HG03025 (cell line): ENCODE measurements at regions not wholly inside any gene's neighbourhood (a gene's known extent, or its start where the extent isn't known, plus 50 kb on each side); places are given as distances from the start of the nearest gene placed in this dataset.
"Not testable (repeated sequence)": the region's sequence is repeated elsewhere in the genome, so short reads cannot be mapped to it uniquely, and the experiment has no call there.

ENCODE experiments used
- ATAC-seq: cut with Tn5 transposase; IDR thresholded peaks from one replicate; pipeline ENCODE4 v1.9.1; 2021; ENCODE audit warnings: mild to moderate bottlenecking, moderate library complexity; ENCODE audit not compliant: unreplicated experiment, low FRiP score

DNA sequence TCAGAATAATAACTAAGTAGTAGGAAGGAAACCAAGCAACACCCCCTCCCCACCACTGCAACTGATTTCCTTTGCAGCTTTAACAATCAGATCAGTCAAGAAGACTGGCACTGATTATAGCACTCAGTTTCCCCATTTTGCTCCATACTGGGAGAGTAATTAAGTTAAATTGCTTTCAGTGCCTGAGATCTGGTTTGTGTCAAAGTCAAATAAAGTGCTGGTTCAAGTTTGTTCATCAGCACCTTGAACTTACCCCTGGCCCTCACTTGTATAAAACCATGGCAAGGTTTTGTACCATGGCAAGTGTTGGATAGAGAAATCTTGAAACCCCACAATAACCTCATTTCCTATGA lies 290.2 kb upstream of the SEMA6A start:
- ATAC-seq, result no peak

DNA sequence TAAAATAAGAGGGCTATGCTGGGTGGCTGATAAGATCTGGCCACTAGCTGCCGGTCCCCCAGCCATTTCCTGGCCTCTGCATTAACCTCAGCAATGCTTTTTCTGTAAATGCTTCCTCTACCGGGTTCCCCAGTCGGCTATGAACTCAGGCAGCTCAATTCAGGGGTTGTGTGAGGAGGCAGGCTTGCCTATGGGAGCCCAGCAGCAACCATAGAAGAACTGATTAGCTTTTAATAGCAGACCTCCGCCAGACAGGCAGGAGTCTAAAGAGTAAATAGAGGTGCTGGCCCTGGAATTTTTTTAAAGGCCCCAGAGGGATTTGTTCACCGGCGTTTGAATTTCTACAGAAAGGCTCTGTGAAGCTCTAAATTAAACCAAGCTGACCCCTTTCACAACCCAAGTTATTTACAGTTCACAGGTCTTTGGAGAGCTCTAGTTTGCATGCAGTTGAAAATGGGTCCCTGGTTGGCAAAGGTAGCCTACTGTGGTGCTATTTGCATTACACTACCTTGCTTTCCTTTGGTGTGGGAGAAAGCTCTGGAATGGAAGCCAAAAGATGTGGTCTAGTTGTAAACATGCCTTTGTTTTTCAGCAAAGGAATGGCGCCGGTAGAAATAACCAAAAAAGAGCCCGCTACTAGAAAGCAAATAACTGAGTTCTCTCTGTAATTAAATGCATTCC lies 289.7 kb upstream of the SEMA6A start:
- no peak for ATAC-seq

DNA sequence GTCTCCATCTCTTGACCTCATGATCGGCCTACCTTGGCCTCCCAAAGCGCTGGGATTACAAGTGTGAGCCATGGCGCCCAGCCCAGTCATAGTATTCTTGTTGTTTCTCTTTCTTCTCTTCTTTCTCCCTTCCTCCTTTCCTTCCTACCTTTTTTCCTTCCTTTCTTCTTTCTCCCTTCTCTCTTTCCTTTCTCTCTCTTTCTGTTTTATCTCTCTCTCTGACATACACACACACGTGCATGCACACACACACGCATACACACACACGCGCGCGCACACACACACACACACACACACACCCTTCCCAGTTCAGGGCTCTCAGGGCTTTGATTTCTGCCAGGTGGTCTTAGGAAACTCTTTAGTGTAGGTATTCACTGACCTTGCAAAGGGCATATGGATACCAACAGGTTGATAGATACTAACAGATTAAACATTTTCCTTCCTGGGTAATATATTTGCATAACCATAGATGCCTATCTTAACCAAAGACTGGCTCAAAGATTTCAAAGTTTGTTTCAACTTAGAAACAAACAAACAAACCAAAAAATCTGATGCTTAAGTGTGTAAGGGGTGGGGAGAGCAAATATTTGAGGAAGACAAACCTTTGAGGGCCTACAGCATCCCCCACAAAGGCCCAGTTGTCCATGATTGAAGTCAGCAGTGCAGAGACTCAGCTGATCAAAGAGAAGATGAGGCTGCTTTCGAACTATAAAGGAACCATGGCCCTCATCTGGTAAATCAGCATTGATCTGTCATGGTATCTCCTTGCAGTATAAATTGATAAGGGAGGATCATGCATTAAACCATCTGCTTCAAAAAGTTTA lies 288.2 kb upstream of the SEMA6A start:
- ATAC-seq, result no peak

DNA sequence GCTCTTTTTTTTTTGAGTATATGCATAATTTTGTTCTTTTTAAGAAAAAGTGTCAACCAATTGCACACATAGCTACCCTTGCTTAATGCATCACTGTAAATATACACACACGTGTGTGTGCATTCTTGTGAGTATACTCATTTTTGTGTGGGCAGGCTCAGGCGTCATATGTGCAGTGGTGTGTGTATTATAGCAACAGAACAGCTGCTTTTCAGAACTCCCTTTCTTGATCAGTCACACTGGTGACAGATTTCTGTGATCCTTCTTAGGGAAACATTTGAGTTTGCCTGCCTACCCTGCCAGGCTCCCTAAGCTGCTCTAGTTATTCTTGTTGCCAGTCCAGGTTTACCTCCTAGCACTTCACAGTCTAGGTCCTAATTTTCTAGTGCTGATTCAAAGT lies 287.0 kb upstream of the SEMA6A start:
- ATAC-seq, result no peak

DNA sequence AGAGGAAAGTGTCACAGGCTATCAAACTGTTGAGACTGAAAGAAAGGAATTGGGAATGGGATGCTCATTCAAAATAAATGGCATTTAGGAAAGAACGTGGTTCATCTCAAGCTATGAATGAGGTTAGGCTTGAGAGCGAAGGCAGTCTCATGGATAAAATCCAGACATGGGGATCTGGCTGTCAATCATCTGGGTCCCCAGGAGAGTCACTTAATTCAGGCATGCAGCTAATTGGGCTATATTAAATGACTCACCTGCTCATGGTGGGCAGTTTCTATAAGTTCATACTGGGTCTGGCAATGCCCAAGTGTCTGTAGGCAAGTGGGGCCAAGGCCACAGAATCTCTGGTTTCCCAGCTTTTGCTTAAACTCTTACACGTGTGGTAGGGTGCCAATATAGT lies 286.5 kb upstream of the SEMA6A start:
- no peak for ATAC-seq

DNA sequence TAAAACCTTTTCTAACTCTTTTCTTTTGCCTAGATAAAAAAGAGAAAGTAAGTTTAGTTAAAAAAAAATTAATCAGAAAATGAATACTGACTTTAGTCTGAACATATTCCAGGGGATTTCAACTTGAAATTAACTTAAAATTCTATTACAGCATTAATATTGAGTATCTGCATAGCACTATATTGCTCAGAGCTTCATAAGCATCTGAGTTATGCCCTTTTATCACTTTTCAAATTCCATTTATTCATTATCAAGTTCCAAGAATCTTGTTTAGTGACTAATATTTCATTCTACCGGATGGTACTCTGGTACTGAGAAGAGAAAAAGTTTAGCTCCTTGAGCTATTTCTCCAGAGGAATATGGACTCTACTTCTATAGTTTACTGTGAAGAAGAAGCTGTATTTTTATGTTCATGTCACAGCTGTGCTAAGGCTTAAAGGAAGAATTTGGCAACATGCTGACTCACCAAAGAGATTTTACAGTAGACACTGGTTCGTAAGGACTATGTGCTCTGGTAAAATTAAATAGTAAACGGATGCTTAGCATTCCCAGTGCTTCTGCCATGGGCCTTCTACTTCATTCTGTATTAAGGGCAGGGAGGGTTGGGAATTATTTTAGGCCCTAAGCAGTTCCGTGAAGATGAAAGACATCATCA lies 285.2 kb upstream of the SEMA6A start:
- no peak for ATAC-seq

DNA sequence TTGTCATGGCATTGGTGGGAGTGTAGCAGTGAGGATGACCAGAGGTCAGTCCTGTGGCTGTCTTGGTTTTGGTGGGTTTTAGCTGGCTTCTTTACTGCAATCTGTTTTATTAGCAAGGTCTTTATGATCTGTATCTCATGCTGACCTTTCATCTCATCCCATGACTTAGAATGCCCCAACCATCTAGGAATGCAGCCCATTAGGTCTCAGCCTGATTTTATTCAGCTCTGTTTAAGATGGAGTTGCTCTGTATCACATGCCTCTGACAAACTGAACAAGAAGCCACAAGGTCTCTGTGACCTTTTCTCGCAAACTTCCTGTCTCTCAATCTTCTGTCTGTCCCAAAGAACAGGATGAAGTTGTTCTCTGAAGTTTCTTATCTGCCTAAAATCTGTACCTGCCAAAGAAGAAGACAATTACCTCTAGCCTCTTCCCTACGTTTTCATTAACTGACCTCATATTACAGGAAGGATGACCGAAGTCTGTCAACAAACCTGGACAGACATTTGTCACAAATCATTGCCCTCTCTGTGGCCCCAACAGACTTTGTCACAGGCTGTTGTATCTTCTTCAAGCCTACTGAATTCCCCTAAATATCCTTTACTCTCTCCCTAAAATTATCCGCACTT lies 284.2 kb upstream of the SEMA6A start:
- no peak for ATAC-seq

DNA sequence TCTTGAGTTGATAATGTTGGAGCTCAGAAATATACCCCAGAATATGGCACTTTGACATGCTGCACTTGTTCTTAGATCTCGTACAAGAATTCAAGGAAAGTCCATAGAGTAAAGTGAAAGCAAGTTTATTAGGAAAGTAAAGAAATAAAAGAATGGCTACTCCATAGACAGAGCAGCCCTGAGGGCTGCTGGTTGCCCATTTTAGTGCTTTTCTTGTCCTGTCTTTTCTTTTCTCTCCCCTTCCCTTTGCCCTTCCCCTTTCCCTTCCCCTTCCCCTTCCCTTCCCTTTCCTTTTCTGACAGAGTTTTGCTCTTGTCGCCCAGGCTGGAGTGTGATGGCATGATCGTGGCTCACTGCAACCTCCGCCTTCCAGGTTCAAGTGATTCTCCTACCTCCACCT lies 283.4 kb upstream of the SEMA6A start:
- ATAC-seq, result not testable (repeated sequence)

DNA sequence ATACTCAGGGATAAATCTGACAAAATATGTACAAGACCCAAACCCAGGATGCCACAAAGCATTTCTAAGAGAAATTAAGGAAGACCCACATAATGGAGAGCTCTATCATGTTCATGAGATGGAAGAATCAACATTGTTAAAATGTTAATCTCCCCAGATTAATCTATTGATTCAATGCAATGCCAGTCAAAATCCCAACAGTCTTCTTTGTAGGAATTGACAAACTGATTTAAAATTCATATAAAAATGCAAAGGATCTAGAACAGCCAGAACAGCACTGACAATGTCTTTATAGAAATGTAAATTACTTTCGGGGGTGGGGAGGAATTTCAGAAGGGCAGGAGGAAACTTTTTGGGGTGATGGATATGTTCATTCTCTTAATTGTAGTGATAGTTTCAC lies 281.6 kb upstream of the SEMA6A start:
- ATAC-seq, result no peak

DNA sequence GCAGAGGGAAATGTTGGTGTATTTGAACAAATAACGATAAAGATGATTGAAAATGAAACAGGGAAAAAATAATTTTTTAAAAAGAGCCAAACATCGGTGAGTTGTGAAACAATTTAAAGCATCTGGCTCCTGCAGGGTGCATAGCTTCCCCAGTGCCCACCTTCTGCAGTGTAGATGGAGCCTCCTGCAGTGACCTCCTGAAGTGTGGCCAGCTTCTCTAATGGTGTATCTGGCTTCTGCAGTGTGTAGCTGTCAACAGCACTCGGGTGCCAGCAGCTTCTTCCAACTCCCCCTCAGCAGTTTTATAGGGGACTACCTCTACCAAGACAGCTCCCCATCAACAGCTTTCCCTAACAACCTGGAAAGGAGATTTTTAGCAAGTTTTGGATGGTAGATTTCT lies 279.4 kb upstream of the SEMA6A start:
- no peak for ATAC-seq

DNA sequence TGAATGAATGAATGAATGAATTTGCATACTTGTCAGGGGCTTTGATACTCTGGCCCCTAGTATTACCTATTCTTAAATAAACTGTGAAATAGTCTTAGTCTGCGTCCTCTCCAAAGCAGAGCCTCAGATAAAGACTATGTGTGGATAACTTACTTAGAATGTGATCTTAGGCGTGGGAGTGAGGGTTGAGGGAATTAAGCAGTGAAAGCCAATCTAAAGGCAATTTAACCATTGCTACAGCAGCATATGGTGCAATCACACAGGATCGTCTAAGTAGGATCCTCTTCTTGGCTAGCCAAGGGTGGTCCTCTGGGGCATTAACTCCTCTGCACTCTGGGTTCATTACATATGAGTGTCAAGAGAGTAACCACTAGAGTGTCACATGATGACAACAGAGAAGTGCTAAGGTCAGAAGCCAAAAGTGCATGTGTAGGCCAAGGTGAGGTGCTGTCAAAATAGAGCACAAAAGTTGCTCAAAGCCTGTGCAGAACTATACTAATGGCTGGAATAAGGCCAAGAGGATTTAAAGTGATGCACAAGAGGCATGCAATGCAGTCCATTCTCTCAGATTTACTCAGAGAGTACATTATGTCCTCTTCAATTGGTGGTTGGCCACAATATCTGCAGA lies 274.4 kb upstream of the SEMA6A start:
- no peak for ATAC-seq

DNA sequence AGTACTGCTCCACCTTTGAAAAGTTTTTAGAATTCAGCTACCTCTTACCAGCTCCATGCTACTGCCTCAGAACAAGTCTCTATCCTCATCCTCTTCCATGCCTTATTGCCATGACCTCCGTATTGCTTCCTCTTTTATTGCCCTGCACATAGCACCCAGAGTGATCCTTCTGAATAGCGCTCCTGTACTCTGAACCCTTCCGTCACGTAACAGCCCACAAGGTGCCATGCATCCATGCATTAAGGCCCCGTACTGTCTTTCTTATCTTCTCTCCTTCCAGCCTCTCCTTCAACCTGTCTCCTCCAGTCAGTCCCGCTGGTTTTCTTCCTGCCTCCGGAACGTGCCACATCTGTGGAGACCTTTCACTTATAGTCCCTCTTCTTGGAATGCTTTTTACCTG lies 273.3 kb upstream of the SEMA6A start:
- no peak for ATAC-seq

DNA sequence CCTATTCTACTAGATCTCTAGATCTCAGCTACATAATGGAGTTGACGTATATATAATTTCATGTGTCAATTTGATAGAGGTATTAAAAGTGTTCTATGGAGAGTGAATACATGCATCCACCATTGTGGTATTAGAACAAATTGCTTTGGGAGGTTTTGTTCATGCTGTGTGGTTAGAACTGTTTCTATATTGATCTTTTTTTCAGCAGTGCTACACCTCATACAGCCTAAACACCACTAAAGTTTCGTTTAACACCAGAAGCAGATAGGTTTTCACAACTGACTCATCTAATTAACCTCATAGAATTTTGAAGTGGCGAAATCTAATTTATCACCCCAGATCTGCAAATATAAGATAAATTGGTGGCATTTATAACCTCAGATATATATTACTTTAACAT lies 269.4 kb upstream of the SEMA6A start:
- no peak for ATAC-seq

DNA sequence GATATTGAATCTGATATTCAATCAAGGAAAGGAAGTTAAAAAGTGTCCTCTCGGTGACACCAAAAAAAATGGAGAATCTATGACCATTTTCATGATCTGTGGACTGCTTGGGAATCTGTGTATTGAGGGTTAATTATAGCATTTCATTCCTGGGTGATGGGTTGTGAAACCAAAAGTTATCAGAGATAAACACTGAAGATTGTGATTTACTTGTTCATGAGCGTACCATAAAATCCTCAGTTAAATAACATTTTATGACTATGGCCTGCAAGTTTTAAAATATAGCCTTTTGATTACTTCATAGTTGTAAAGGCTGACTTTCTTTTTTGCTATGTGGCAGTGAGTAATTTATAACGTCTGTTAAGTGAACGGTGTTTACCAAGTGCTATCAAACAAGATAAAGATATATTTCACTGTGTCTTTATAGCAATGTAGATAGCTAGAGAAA lies 267.9 kb upstream of the SEMA6A start:
- no peak for ATAC-seq

DNA sequence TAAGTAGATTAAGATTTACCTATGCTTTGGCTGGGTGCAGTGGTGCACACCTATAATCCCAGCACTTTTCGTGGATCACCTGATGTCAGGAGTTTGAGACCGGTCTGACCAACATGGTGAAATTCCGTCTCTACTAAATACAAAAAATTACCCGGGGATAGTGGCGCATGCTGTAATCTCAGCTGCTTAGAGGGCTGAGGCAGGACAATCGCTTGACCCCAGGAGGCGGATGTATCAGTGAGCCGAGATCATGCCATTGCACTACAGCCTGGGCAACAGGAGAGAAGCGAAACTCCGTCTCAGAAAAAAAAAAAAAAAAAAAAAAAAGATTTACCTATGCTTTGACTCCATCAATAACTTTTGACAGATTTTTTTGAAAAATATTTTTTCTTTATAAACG lies 267.1 kb upstream of the SEMA6A start:
- ATAC-seq, result no peak

DNA sequence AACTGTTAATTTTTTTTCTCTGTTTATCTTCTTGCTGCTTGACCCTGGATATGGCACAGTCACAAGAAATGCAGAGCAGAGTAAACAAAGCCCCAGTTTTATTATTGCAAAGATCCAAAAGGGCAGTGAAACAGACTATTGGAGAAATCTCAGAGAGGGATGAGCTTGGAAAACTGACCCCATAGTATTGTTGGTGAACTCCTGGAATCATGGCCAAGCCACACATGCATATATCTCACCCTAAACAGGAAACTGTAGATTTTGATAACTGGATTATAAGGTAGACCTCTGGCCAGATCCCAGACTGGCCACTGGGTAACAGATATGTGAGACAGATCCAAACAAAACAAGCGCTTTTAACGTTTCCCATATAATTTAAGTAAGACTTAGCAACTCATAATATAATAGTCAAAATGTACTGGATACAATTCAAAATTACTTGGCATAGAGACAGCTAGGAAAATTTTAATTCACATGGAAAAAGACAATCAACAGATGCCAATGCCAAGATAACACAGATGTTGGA lies 263.5 kb upstream of the SEMA6A start:
- ATAC-seq, result no peak

DNA sequence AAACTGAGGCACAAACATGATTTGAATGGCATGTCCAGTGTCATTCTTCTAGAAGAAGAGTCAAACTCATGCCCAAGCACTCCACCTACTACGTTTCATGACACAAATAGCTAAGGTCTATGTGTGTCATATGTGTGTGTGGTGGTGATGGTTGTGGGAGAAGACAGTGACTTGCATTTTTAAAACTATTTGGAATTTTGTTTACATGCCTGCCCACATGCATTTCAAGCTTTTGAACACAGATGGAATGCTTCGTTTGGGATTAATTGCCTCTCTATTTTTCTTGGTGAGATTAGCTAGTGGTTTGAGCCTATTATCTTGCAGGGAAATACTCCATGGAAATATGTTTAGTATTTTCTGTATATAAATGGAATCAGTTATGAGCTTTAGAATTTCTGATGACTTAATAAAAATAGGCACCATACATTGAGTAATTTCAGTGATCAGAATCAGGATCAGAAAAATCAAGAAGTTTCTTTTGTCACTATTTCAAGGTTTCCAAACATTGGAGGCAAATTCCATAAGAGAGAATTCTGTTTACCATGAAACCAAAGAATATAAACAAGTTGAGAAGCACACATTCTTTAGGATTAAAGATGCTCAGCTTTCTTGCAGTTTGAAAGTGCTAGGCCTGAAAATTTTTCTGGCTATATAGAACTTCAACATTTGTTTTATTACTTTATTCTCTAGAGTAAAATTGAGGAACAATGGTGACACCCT lies 260.3 kb upstream of the SEMA6A start:
- ATAC-seq, result no peak

DNA sequence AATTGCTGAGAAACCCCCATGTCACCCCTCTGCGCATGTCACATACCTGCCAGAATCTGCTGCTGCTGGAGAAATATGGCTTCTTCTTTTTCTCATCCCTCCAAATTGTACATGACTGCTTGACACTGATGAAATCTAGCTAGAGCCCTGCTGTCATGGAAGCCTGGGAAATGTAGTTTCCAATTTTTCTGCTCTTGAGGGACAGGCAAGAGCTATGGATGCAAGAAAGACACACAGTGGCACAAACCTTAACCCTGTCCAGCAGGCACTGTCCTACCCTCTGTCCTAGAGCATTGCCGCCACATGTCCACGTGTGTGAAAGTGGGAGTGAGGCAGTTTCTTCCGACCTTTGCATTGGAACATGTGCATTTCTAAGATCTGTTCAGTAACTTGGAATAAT lies 255.5 kb upstream of the SEMA6A start:
- ATAC-seq, result no peak

DNA sequence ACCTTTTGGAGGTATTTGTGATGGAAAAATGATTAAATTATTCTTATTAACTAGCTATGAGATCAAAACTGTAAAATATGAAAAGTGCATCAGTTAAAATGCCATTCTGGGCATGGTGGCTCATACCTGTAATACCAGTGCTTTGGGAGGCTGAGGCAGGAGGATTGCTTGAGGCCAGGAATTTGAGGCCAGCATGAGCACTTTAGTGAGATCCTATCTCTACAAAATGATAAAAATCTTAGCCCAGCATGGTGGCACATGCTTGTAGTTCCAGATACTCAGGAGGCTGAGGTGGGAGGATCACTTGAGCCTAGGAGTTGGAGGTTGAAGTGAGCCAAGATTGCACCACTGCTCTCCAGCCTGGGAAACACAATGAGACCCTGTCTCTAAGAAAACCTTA lies 252.5 kb upstream of the SEMA6A start:
- ATAC-seq, result no peak

DNA sequence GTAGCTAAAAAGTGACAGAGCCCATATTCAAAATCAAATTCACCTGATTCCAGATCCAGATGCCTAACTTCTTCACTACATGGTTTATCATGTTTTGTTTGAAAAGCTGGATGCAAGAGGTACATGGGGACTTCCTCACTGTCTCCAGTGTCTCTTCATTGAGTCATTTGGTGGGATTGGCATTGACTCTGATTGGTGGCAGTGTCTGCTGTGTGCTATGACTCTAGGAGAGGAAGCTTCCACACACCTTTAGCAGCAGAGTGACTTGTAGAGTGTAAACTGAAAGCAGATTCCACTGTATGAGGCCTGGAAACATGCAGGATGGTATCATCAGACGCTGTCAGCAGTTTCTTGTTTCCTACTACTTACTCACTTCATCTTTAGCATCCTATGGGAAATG lies 250.9 kb upstream of the SEMA6A start:
- no peak for ATAC-seq
